ENCODE measurements at regions not wholly inside any gene's neighbourhood (a gene's known extent, or its start where the extent isn't known, plus 50 kb on each side); places are given as distances from the start of the nearest gene placed in this dataset.

GRCh38 chr17:14637260-14637659 is 336.4 kb downstream of the HS3ST3B1 start:
- no peaks in the 10 kb centered on the region for H3K9me3 ChIP-seq
- H3K4me1 ChIP-seq, result no peaks in the 10 kb centered on the region
- H3K27me3 ChIP-seq (replicated peaks; ENCODE audit: control insufficient read depth, insufficient read depth, low read length), result no peaks in the 10 kb centered on the region
- no peak for TF ChIP-seq CTCF (IDR thresholded peaks at IDR 0.05; ENCODE audit: insufficient read depth in 1 of 2, low read depth in 1 of 2, low read length in 1 of 2, severe bottlenecking in 1 of 2, unreplicated experiment in 1 of 2)
- H3K36me3 ChIP-seq (ENCODE audit: control insufficient read depth, insufficient read depth, low read length), result no peaks in the 10 kb centered on the region
- Mint-ChIP-seq H3K27ac (ENCODE audit: unreplicated experiment) (no peak overlapping the region), H3K4me3 (ENCODE audit: unreplicated experiment) (no peak overlapping the region), H3K9me3 (ENCODE audit: unreplicated experiment) (no peaks in the 10 kb centered on the region), H3K4me1 (ENCODE audit: low read depth, unreplicated experiment) (no peaks in the 10 kb centered on the region), H3K36me3 (ENCODE audit: insufficient read depth, unreplicated experiment) (no peaks in the 10 kb centered on the region), H3K27me3 (ENCODE audit: insufficient read depth, unreplicated experiment) (no peaks in the 10 kb centered on the region)
- CTCF ChIA-PET, result no interaction called here
- BruUV-seq (replicated peaks), result no TSS peak
- POLR2A ChIA-PET, result no interaction called here
- DNase-seq, result no peak
- intact Hi-C loops (cut with micrococcal nuclease; ENCODE audit: unreplicated experiment), result no loop called here
- no peak overlapping the region for H3K4me3 ChIP-seq (ENCODE audit: low read depth, low read length)

- BruUV-seq (replicated peaks), result no TSS peak
- no peak overlapping the region for H3K4me3 ChIP-seq (ENCODE audit: low read depth, low read length)
- no peaks in the 10 kb centered on the region for H3K27me3 Mint-ChIP-seq (ENCODE audit: insufficient read depth, unreplicated experiment)
Measured at GRCh38 chr17:14630621-14631020, 329.7 kb downstream of the HS3ST3B1 start.

GRCh38 chr17:14630046-14630445 is 329.2 kb downstream of the HS3ST3B1 start:
- H3K4me1 Mint-ChIP-seq (ENCODE audit: low read depth, unreplicated experiment), result no peaks in the 10 kb centered on the region
- no peaks in the 10 kb centered on the region for H3K27me3 Mint-ChIP-seq (ENCODE audit: insufficient read depth, unreplicated experiment)
- intact Hi-C loops (cut with micrococcal nuclease; ENCODE audit: unreplicated experiment), result no loop called here
- H3K27ac Mint-ChIP-seq (ENCODE audit: unreplicated experiment), result no peak overlapping the region
- no peaks in the 10 kb centered on the region for H3K9me3 Mint-ChIP-seq (ENCODE audit: unreplicated experiment)
- BruUV-seq (replicated peaks), result no TSS peak
- no peak overlapping the region for H3K4me3 Mint-ChIP-seq (ENCODE audit: unreplicated experiment)
- no peaks in the 10 kb centered on the region for H3K9me3 ChIP-seq
- no peaks in the 10 kb centered on the region for H3K36me3 ChIP-seq (ENCODE audit: control insufficient read depth, insufficient read depth, low read length)
- TF ChIP-seq CTCF (IDR thresholded peaks at IDR 0.05; ENCODE audit: insufficient read depth in 1 of 2, low read depth in 1 of 2, low read length in 1 of 2, severe bottlenecking in 1 of 2, unreplicated experiment in 1 of 2), result no peak
- H3K4me1 ChIP-seq, result no peaks in the 10 kb centered on the region
- H3K27me3 ChIP-seq (replicated peaks; ENCODE audit: control insufficient read depth, insufficient read depth, low read length), result no peaks in the 10 kb centered on the region
- POLR2A ChIA-PET, result no interaction called here
- CTCF ChIA-PET, result no interaction called here
- no peak for DNase-seq
- no peak overlapping the region for H3K4me3 ChIP-seq (ENCODE audit: low read depth, low read length)
- H3K36me3 Mint-ChIP-seq (ENCODE audit: insufficient read depth, unreplicated experiment), result no peaks in the 10 kb centered on the region

More at GRCh38 chr17:14630621-14631020, 329.7 kb downstream of the HS3ST3B1 start:
- no peak for DNase-seq
- Histone ChIP-seq H3K36me3 (ENCODE audit: control insufficient read depth, insufficient read depth, low read length) (no peaks in the 10 kb centered on the region), H3K4me1 (no peaks in the 10 kb centered on the region), H3K9me3 (no peaks in the 10 kb centered on the region), H3K27me3 (replicated peaks; ENCODE audit: control insufficient read depth, insufficient read depth, low read length) (no peaks in the 10 kb centered on the region)
- intact Hi-C loops (cut with micrococcal nuclease; ENCODE audit: unreplicated experiment), result no loop called here
- Mint-ChIP-seq H3K9me3 (ENCODE audit: unreplicated experiment) (no peaks in the 10 kb centered on the region), H3K4me1 (ENCODE audit: low read depth, unreplicated experiment) (no peaks in the 10 kb centered on the region), H3K4me3 (ENCODE audit: unreplicated experiment) (no peak overlapping the region), H3K27ac (ENCODE audit: unreplicated experiment) (no peak overlapping the region), H3K36me3 (ENCODE audit: insufficient read depth, unreplicated experiment) (no peaks in the 10 kb centered on the region)
- POLR2A ChIA-PET, result no interaction called here
- TF ChIP-seq CTCF (IDR thresholded peaks at IDR 0.05; ENCODE audit: insufficient read depth in 1 of 2, low read depth in 1 of 2, low read length in 1 of 2, severe bottlenecking in 1 of 2, unreplicated experiment in 1 of 2), result no peak
- CTCF ChIA-PET, result no interaction called here

Data from Caco-2 (cell line).